HCT116 (cell line): ENCODE measurements at regions not wholly inside any gene's neighbourhood (a gene's known extent, or its start where the extent isn't known, plus 50 kb on each side); places are given as distances from the start of the nearest gene placed in this dataset.

Source experiments
- ATAC-seq: fragments of 200-7000 bp; cut with Tn5 transposase; 2 replicates; pipeline ENCODE4 v1.9.1; 2020; ENCODE audit warnings: mild to moderate bottlenecking, moderate library complexity
- BruUV-seq: library from RNA; stranded (reverse); fragments of 400-500 nt; replicated peaks from 2 replicates; lab custom pipeline; 2021; lab: Mats Ljungman, UMichigan
- CTCF ChIA-PET: fragments of 300-600 bp; sonication (Branson Sonifier 250); formaldehyde crosslinking; loops from one replicate; lab custom pipeline; 2021; ENCODE audit warnings: antibody characterized with exemption; lab: Charles Lee
- POLR2A ChIA-PET: fragments of 300-600, 350-600 bp; sonication (Branson Sonifier 250); formaldehyde crosslinking; loops from one replicate; lab custom pipeline; 2021; ENCODE audit warnings: antibody characterized with exemption; lab: Charles Lee
- RAD21 ChIA-PET, 2 experiments: fragments of 300-600 bp; sonication (Branson Sonifier 250); formaldehyde crosslinking; loops; one replicate each; lab custom pipeline; 2023; ENCODE audit warnings: low total read pairs in 2 of 2; ENCODE audit not compliant: uncharacterized antibody in 2 of 2, unreplicated experiment in 2 of 2, low non-redundant PET in 1 of 2; lab: Charles Lee
- DNase-seq: peaks from one replicate; pipeline ENCODE4 v3.0.0-alpha.2; 2010; ENCODE audit warnings: low read depth, low spot score
- H2AFZ ChIP-seq: fragments of 200-600 bp; shearing (Covaris generic), sonication (generic); 2 replicates; pipeline ENCODE4 v1.6.1; 2017; ENCODE audit warnings: low read depth, mixed run types, mixed read lengths, antibody characterized with exemption, low read length; ENCODE audit not compliant: poor library complexity, severe bottlenecking
- H3K27ac ChIP-seq: 2 replicates; pipeline ENCODE4 v1.5.1; 2012; ENCODE audit warnings: low read depth, low read length
- H3K27me3 ChIP-seq: fragments of 200-600 bp; sonication (generic); 2 replicates; pipeline ENCODE4 v1.6.1; 2016; ENCODE audit warnings: mixed run types, low read length, mixed read lengths; ENCODE audit not compliant: insufficient read depth
- H3K36me3 ChIP-seq, 2 experiments: fragments of 200-500 bp in 1 of 2; fragments of 200-600 bp in 1 of 2; sonication (Bioruptor generic) in 1 of 2; sonication (generic) in 1 of 2; 2 replicates each; pipeline versions ENCODE4 v1.5.1 to v1.6.1; 2014 to 2016; ENCODE audit warnings: low read length in 2 of 2, inconsistent platforms in 1 of 2, mixed read lengths in 1 of 2, mixed run types in 1 of 2; ENCODE audit not compliant: insufficient read depth in 2 of 2, control insufficient read depth in 1 of 2
- H3K4me1 ChIP-seq, 2 experiments: fragments of 200-600 bp in 1 of 2; sonication (generic) in 1 of 2; 2 replicates each; pipeline versions ENCODE4 v1.5.1 to v1.6.1; 2012 to 2017; ENCODE audit warnings: low read length in 2 of 2, inconsistent platforms in 1 of 2, mild to moderate bottlenecking in 1 of 2, mixed read lengths in 1 of 2, mixed run types in 1 of 2, moderate library complexity in 1 of 2; ENCODE audit not compliant: insufficient read depth in 2 of 2, control insufficient read depth in 1 of 2
- H3K4me2 ChIP-seq: fragments of 200-600 bp; sonication (generic); 2 replicates; pipeline ENCODE4 v1.6.1; 2017; ENCODE audit warnings: mixed run types, low read length, mixed read lengths
- H3K4me3 ChIP-seq, 2 experiments: fragments of 200-600 bp in 1 of 2; sonication (generic) in 1 of 2; replicated peaks in 1 of 2; 2 replicates each; pipeline ENCODE4 v1.5.1; 2011 to 2016; ENCODE audit warnings: low read length in 2 of 2, control low read depth in 1 of 2, low read depth in 1 of 2, mild to moderate bottlenecking in 1 of 2, mixed read lengths in 1 of 2, mixed run types in 1 of 2
- H3K79me2 ChIP-seq: fragments of 200-600 bp; sonication (generic); 2 replicates; pipeline ENCODE4 v1.6.1; 2017; ENCODE audit warnings: mild to moderate bottlenecking, mixed run types, low read length, moderate library complexity, mixed read lengths; ENCODE audit not compliant: insufficient read depth
- H3K9ac ChIP-seq: fragments of 200-600 bp; sonication (generic); 2 replicates; pipeline ENCODE4 v1.6.1; 2016; ENCODE audit warnings: low read length, mixed read lengths
- H3K9me2 ChIP-seq: fragments of 200-600 bp; sonication (generic), shearing (Covaris generic); 2 replicates; pipeline ENCODE4 v1.6.1; 2017; ENCODE audit warnings: mixed run types, mild to moderate bottlenecking, moderate library complexity; ENCODE audit not compliant: insufficient read depth
- H3K9me3 ChIP-seq, 2 experiments: fragments of 200-500 bp in 1 of 2; fragments of 200-600 bp in 1 of 2; sonication (Bioruptor generic) in 1 of 2; sonication (generic) in 1 of 2; 2 replicates each; pipeline ENCODE4 v1.6.1; 2014 to 2017; ENCODE audit warnings: low read length in 2 of 2, mixed read lengths in 2 of 2, inconsistent platforms in 1 of 2, low read depth in 1 of 2, mild to moderate bottlenecking in 1 of 2, mixed run types in 1 of 2, moderate library complexity in 1 of 2; ENCODE audit not compliant: control insufficient read depth in 1 of 2, insufficient read depth in 1 of 2
- H4K20me1 ChIP-seq: fragments of 200-600 bp; sonication (generic), shearing (Covaris generic); 2 replicates; pipeline ENCODE4 v1.6.1; 2017; ENCODE audit warnings: mixed run types, mild to moderate bottlenecking, moderate library complexity; ENCODE audit not compliant: insufficient read depth
- CBX3 ChIP-seq: IDR thresholded peaks from 2 replicates; pipeline ENCODE4 v1.6.1; 2012; ENCODE audit warnings: low read depth
- CTCF ChIP-seq, 3 experiments: fragments of 200-600 bp in 1 of 3; sonication (generic) in 1 of 3; IDR thresholded peaks in 2 of 3; conservative IDR thresholded peaks in 1 of 3; 2 replicates each; pipeline ENCODE4 v1.5.1; 2012 to 2017; ENCODE audit warnings: low read depth in 2 of 3, low read length in 2 of 3, antibody characterized with exemption in 1 of 3, borderline replicate concordance in 1 of 3, control low read depth in 1 of 3, mild to moderate bottlenecking in 1 of 3, mixed read lengths in 1 of 3, mixed run types in 1 of 3, moderate library complexity in 1 of 3; ENCODE audit not compliant: insufficient read depth in 1 of 3
- TCF7L2 ChIP-seq: IDR thresholded peaks from 2 replicates; pipeline ENCODE4 v1.7.0; 2011; ENCODE audit warnings: borderline replicate concordance, inconsistent platforms; ENCODE audit not compliant: insufficient read depth, insufficient read length; ENCODE audit errors: extremely low read depth
- YY1 ChIP-seq: IDR thresholded peaks from 2 replicates; pipeline ENCODE4 v1.6.1; 2011; ENCODE audit warnings: low read length, low read depth, moderate library complexity, mild to moderate bottlenecking; ENCODE audit not compliant: insufficient replicate concordance; ENCODE audit errors: extremely low read depth
- intact Hi-C: fragments of 100-400 bp; cut with micrococcal nuclease; formaldehyde crosslinking; loops from 2 replicates; pipeline ENCODE4 v1.10.0; 2022
- TF ChIP-seq, protein P1 (sequence below): IDR thresholded peaks from 2 replicates; pipeline ENCODE4 v1.6.1; 2011; ENCODE audit warnings: mild to moderate bottlenecking, low read length, moderate library complexity; ENCODE audit not compliant: insufficient replicate concordance; ENCODE audit errors: extremely low read depth
- TF ChIP-seq, protein P2 (sequence below): IDR thresholded peaks from 2 replicates; pipeline ENCODE4 v1.6.1; 2012; ENCODE audit warnings: low read depth

- ChIA-PET CTCF (no interaction called here), POLR2A (no interaction called here), RAD21 (no interaction called here)
- H3K9me2 ChIP-seq = no peaks in the 10 kb centered on the region
- no peaks in the 10 kb centered on the region for H3K4me1 ChIP-seq
- no peaks in the 10 kb centered on the region for H3K27me3 ChIP-seq
- intact Hi-C loops = no loop called here
- H2AFZ ChIP-seq = no peak overlapping the region
- H3K4me3 ChIP-seq = no peak overlapping the region
- H4K20me1 ChIP-seq = no peaks in the 10 kb centered on the region
- BruUV-seq = no TSS peak
- DNase-seq (no peak), ATAC-seq (no peak)
- TF ChIP-seq, protein P1, sequence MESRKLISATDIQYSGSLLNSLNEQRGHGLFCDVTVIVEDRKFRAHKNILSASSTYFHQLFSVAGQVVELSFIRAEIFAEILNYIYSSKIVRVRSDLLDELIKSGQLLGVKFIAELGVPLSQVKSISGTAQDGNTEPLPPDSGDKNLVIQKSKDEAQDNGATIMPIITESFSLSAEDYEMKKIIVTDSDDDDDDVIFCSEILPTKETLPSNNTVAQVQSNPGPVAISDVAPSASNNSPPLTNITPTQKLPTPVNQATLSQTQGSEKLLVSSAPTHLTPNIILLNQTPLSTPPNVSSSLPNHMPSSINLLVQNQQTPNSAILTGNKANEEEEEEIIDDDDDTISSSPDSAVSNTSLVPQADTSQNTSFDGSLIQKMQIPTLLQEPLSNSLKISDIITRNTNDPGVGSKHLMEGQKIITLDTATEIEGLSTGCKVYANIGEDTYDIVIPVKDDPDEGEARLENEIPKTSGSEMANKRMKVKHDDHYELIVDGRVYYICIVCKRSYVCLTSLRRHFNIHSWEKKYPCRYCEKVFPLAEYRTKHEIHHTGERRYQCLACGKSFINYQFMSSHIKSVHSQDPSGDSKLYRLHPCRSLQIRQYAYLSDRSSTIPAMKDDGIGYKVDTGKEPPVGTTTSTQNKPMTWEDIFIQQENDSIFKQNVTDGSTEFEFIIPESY = no peak
- TF ChIP-seq YY1 (no peak), CBX3 (no peak), TCF7L2 (no peak), CTCF (IDR thresholded peaks at IDR 0.05 in 2 of 3, conservative IDR thresholded peaks at IDR 0.05 in 1 of 3; ENCODE audit: borderline replicate concordance in 1 of 3, insufficient read depth in 1 of 3, low read depth in 2 of 3, low read length in 2 of 3) (no peak)
- TF ChIP-seq, protein P2, sequence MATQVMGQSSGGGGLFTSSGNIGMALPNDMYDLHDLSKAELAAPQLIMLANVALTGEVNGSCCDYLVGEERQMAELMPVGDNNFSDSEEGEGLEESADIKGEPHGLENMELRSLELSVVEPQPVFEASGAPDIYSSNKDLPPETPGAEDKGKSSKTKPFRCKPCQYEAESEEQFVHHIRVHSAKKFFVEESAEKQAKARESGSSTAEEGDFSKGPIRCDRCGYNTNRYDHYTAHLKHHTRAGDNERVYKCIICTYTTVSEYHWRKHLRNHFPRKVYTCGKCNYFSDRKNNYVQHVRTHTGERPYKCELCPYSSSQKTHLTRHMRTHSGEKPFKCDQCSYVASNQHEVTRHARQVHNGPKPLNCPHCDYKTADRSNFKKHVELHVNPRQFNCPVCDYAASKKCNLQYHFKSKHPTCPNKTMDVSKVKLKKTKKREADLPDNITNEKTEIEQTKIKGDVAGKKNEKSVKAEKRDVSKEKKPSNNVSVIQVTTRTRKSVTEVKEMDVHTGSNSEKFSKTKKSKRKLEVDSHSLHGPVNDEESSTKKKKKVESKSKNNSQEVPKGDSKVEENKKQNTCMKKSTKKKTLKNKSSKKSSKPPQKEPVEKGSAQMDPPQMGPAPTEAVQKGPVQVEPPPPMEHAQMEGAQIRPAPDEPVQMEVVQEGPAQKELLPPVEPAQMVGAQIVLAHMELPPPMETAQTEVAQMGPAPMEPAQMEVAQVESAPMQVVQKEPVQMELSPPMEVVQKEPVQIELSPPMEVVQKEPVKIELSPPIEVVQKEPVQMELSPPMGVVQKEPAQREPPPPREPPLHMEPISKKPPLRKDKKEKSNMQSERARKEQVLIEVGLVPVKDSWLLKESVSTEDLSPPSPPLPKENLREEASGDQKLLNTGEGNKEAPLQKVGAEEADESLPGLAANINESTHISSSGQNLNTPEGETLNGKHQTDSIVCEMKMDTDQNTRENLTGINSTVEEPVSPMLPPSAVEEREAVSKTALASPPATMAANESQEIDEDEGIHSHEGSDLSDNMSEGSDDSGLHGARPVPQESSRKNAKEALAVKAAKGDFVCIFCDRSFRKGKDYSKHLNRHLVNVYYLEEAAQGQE = no peak
- H3K36me3 ChIP-seq = no peaks in the 10 kb centered on the region
- no peak overlapping the region for H3K9ac ChIP-seq
- peaks cover 17% of the 10 kb centered on the region in 2 experiments for H3K9me3 ChIP-seq
- no peak overlapping the region for H3K27ac ChIP-seq
- no peaks in the 10 kb centered on the region for H3K79me2 ChIP-seq
- no peak overlapping the region for H3K4me2 ChIP-seq
These were observed 1582.2 kb downstream of the MRPL39 start for GRCh38 chr21:24025101-24025500.
